IPS DF 4.7 (cell line): ENCODE measurements at regions not wholly inside any gene's neighbourhood (a gene's known extent, or its start where the extent isn't known, plus 50 kb on each side); places are given as distances from the start of the nearest gene placed in this dataset.

ENCODE experiments used
- DNase-seq: peaks from one replicate; pipeline ENCODE4 v3.0.0-alpha.2; 2013; ENCODE audit warnings: low spot score; ENCODE audit errors: extremely low read depth

GRCh38 chr9:26413611-26414010 is 479.0 kb downstream of the CAAP1 start:
- no peak for DNase-seq

- DNase-seq, result no peak
Observed at GRCh38 chr9:26412446-26412845, 480.2 kb downstream of the CAAP1 start.

DNA sequence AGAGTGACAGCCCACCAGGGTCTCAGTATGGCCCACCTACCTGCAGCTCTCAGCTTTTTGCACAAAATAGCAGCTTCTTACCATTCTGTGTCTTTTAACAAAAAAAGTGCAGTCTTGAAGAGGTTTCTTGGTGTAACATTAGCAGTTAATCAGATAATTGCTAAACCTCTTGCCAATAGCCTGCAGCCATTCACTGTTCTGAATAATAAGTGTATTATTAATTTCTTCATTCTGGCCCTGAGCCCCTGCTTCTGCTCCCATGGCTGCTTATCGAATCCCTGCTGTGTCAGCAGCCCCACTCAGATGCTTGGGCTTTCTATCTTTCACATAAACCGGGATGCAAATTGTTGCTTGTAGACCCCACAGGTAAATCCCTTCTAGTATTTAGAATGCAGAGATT is 485.9 kb downstream of the CAAP1 start:
- DNase-seq, result no peak

- no peak for DNase-seq
Observed at GRCh38 chr9:26399556-26399955, 493.0 kb downstream of the CAAP1 start.

- DNase-seq, result no peak
Observed at GRCh38 chr9:26394025-26394424, 498.6 kb downstream of the CAAP1 start.

- no peak for DNase-seq
Observed at GRCh38 chr9:26392639-26393038, 500.0 kb downstream of the CAAP1 start.

- no peak for DNase-seq
Observed at GRCh38 chr9:26391036-26391435, 501.6 kb downstream of the CAAP1 start.

DNA sequence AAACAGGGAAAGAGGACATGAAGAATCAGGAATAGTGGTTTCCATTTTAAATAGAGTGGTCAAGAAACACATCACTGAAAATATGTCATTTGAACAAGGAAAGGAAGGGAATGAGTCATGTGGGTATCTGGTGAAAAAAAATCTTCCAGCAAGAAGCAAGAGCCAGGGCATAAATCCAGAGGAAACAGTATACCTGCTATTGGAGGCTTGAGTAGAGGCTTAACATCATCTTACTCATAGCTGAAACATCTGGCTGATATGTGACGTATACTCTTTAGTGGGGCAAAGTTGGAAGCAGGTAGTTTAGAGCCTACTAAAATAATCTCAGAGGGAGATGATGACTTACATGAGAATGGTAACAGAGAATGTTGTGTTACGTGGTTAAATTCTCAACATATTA is 517.2 kb downstream of the CAAP1 start:
- DNase-seq, result no peak

GRCh38 chr9:26373616-26374015 is 519.0 kb downstream of the CAAP1 start:
- DNase-seq, result no peak

DNA sequence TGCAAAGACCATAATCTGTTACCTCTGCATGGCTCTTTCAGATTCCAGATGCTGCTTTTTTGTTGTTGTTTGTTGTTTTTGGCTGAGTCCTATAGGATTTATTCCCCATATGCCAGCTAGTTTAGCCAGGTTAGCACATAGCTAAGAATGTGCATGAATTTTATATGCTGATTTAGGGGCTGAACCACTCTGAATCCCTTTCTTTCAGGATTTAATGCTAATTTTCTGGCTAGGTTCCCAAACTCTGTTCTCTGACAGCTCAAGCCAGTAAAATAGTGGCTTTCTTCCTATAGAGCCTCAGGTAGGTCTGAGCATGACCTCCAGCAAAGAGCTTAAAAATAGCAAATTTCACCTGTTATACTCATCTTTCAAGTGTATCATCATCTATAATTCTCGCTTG is 521.4 kb downstream of the CAAP1 start:
- no peak for DNase-seq

- no peak for DNase-seq
Observed at GRCh38 chr9:26369093-26369492, 523.5 kb downstream of the CAAP1 start.

GRCh38 chr9:26368241-26368640 is 524.4 kb downstream of the CAAP1 start:
- no peak for DNase-seq

- DNase-seq, result no peak
Observed at GRCh38 chr9:26361010-26361409, 531.6 kb downstream of the CAAP1 start.

- DNase-seq, result no peak
Observed at GRCh38 chr9:26358836-26359235, 533.8 kb downstream of the CAAP1 start.

DNA sequence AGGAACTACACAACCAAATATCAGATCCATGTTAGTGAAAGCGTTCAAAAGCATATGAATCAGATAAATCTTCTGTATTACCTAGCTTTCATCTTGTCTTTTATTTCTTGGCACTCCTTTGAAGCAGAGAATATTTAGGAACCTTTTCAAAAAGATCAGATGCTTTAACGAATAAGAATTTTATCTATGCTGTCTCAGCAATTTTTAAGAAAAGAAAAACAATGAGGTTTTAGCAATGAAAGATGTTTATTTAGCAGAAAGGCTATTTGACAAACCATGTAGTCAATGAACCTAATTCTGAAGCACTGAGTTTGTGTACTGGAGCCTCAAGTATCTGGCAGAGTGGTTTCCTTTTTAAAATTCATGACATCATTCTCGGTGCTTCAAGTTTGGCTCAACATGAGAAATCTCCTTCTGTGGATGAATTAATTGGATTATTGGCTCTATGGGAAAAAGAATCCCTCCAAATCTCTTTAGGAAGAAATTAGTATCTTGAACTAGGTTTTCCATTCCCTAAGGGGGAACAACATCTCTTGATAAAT is 534.7 kb downstream of the CAAP1 start:
- DNase-seq, result no peak

DNA sequence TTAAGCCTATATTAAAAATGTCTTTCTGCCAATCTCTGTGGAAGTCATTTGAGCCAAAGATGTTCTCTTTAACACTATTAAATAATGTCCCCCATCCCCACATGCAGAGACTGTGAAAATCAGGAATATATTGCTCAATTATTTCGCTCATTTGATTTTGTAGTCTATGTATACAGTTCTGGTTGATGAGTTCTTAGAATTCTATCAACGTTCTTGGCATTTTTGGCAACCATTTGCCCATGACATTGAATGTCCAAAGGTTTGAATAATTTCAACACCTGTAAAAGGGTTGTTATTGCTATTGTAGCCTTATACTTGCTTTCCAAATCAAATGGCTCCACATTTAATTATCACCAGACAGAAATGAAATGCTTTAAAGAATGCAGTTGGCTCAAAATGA is 536.1 kb downstream of the CAAP1 start:
- no peak for DNase-seq

GRCh38 chr9:26346942-26347477 is 545.6 kb downstream of the CAAP1 start:
- no peak for DNase-seq

GRCh38 chr9:26341545-26341944 is 551.1 kb downstream of the CAAP1 start:
- no peak for DNase-seq

GRCh38 chr9:26339796-26340195 is 552.8 kb downstream of the CAAP1 start:
- no peak for DNase-seq

DNA sequence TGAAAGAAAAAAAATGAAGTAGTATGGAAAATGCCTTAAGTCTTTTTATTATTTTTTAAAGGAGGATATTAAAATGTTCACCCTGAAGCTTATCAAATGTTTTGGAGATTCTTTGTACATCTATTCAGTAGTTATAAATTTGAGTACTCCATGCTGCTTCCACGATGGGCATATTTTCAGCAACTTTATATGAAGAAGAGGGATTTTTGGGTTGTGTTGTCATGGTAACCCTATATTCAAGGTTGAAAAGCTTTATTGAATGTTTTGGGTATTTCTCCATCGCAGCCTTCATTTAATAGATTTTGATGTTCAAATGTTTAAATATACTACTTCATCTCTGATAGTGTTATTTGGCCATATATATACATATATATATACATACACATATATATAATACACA is 557.5 kb downstream of the CAAP1 start:
- no peak for DNase-seq

DNA sequence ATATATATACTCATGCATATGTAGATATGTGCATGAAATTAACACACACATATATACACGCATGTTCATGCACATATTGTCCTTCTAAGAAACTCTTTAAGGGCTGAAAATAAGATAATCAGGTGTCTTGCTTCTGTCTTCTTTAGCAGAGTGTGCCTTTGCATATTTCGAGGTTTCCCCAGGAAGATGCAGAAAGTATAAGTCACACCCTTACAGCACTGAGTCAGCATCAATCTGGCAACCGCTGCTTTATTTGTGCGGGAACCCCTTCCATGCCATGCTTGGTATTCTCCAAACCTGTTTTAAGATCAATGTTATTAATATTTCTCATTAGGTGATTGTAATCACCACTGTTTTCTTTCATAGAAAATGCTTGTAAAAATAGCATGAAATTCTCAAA is 557.9 kb downstream of the CAAP1 start:
- DNase-seq, result no peak

DNA sequence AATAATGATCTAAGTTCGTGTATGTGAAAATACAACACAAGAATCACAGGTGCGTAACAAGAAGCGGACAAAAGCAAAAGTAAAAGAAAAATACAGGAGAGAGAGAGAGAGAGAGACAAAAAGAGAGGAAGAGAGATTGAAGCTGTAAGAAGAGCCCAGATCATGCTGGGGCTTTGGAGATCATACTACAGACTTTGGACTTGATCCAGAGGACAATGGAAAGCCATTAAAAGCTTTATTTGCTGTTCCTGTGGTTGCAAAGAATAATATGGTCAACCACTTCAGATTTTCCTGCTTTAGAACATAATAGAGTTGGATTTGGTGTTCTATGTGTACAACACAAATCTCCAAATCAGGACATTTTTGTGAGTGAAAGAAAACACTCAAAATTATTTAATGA is 561.4 kb downstream of the CAAP1 start:
- no peak for DNase-seq

DNA sequence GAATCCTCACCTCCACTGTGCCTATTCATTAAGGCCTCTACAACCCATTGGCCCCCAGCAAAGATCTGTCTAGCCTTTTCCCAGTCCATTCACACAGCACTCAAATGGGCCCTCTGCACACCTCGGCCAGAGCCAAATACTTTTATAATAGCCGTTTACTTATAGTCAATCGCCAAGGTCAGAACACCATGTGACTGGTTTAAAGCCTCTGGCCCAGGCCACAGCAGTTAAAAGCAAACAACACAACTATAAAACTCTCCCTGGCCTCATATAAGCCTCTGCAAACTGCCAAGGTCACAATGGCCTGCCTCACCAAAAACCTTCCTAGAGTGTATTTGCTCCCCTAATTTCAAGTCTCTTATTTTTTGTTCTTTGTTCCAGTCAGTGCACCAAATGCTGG is 562.6 kb downstream of the CAAP1 start:
- DNase-seq, result no peak

DNA sequence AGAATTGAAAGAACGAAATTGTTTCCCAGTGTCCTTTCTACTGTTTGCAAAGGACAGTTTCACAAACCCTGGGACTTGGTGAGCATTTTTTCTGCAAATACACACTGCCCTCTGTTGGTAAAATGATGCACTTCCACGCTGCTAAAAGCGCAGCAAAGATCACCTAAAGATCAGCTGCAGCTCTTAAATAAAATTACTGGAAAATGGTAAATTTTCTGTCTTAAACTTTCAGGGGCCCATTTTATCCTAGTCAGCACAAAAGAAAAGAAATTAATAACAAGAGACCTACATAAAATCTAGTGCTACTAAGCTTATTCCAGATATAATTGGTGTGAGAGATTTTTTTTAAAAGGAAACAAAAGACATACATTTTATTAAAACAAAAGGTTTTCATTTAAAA is 566.0 kb downstream of the CAAP1 start:
- DNase-seq, result peak; percentile 62
